OCI-M1 (cell line): ENCODE measurements at regions not wholly inside any gene's neighbourhood (a gene's known extent, or its start where the extent isn't known, plus 50 kb on each side); places are given as distances from the start of the nearest gene placed in this dataset.

Experiments
- DNase-seq: peaks from one replicate; lab custom pipeline; 2025; lab: John Stamatoyannopoulos, UW

- no peak for DNase-seq
Measured at GRCh38 chr18:79626905-79627749, 52.5 kb upstream of the CTDP1 start.

GRCh38 chr18:79627750-79628294 lies 51.8 kb upstream of the CTDP1 start:
- no peak for DNase-seq

- DNase-seq = no peak
Measured at GRCh38 chr18:79628416-79629248, 51.0 kb upstream of the CTDP1 start.

- DNase-seq = no peak
Measured at GRCh38 chr18:79629249-79629558, 50.4 kb upstream of the CTDP1 start.

- no peak for DNase-seq
Measured at GRCh38 chr18:79629606-79630005, 50.0 kb upstream of the CTDP1 start.
